ENCODE measurements at regions not wholly inside any gene's neighbourhood (a gene's known extent, or its start where the extent isn't known, plus 50 kb on each side); places are given as distances from the start of the nearest gene placed in this dataset.

- no peak for DNase-seq
These were observed 57.0 kb upstream of the NR2F2 start for GRCh38 chr15:96273317-96274086.

- no peak for DNase-seq
These were observed 56.4 kb upstream of the NR2F2 start for GRCh38 chr15:96274087-96274440.

GRCh38 chr15:96274698-96275097 is 55.8 kb upstream of the NR2F2 start:
- no peak for DNase-seq

GRCh38 chr15:96276438-96277210 is 53.9 kb upstream of the NR2F2 start:
- no peak for DNase-seq
